ENCODE measurements at regions not wholly inside any gene's neighbourhood (a gene's known extent, or its start where the extent isn't known, plus 50 kb on each side); places are given as distances from the start of the nearest gene placed in this dataset.
"Not testable (repeated sequence)": the region's sequence is repeated elsewhere in the genome, so short reads cannot be mapped to it uniquely, and the experiment has no call there.

GRCh38 chr11:16505481-16505880 lies 149.1 kb upstream of the SOX6 start:
- ATAC-seq, result no peak
- no peak for TF ChIP-seq PATZ1 (CRISPR knock-in tag; IDR thresholded peaks at IDR 0.05; ENCODE audit: borderline replicate concordance)

GRCh38 chr11:16503891-16504290 lies 147.5 kb upstream of the SOX6 start:
- ATAC-seq, result not testable (repeated sequence)

GRCh38 chr11:16494918-16495691 lies 138.8 kb upstream of the SOX6 start:
- no peak for ATAC-seq

GRCh38 chr11:16484434-16484833 lies 128.1 kb upstream of the SOX6 start:
- TF ChIP-seq TSHZ2 (CRISPR knock-in tag; IDR thresholded peaks at IDR 0.05), result no peak
- no peak for TF ChIP-seq TOX (CRISPR knock-in tag; IDR thresholded peaks at IDR 0.05; ENCODE audit: borderline replicate concordance)
- no peak for TF ChIP-seq TCF4 (CRISPR knock-in tag; IDR thresholded peaks at IDR 0.05; ENCODE audit: borderline replicate concordance)
- TF ChIP-seq ZFP3 (CRISPR knock-in tag; IDR thresholded peaks at IDR 0.05), result no peak
- TF ChIP-seq BACH2 (CRISPR knock-in tag; IDR thresholded peaks at IDR 0.05; ENCODE audit: borderline replicate concordance), result no peak
- TF ChIP-seq ZFP30 (CRISPR knock-in tag; IDR thresholded peaks at IDR 0.05), result no peak
- TF ChIP-seq ZNF70 (CRISPR knock-in tag; IDR thresholded peaks at IDR 0.05), result no peak
- no peak for TF ChIP-seq ZC3H10 (CRISPR knock-in tag; IDR thresholded peaks at IDR 0.05)
- ATAC-seq, result no peak

More at GRCh38 chr11:16494918-16495691, 138.8 kb upstream of the SOX6 start:
- TF ChIP-seq ZFP30 (CRISPR knock-in tag; IDR thresholded peaks at IDR 0.05) (no peak), ZNF565 (CRISPR knock-in tag; conservative IDR thresholded peaks at IDR 0.05; ENCODE audit: low read depth) (no peak), ESRRG (CRISPR knock-in tag; IDR thresholded peaks at IDR 0.05) (no peak), SNAI2 (CRISPR knock-in tag; IDR thresholded peaks at IDR 0.05) (no peak), PPARA (CRISPR knock-in tag; IDR thresholded peaks at IDR 0.05; ENCODE audit: borderline replicate concordance) (no peak)

GRCh38 chr11:16474659-16475058 lies 118.3 kb upstream of the SOX6 start:
- no peak for TF ChIP-seq PPARA (CRISPR knock-in tag; IDR thresholded peaks at IDR 0.05; ENCODE audit: borderline replicate concordance)
- no peak for TF ChIP-seq CREB5 (CRISPR knock-in tag; IDR thresholded peaks at IDR 0.05; ENCODE audit: low read depth)
- no peak for TF ChIP-seq ISL1 (CRISPR knock-in tag; IDR thresholded peaks at IDR 0.05)
- TF ChIP-seq ZFP3 (CRISPR knock-in tag; IDR thresholded peaks at IDR 0.05), result no peak
- TF ChIP-seq POU6F1 (CRISPR knock-in tag; IDR thresholded peaks at IDR 0.05; ENCODE audit: borderline replicate concordance, low read depth), result no peak
- no peak for TF ChIP-seq ZFP30 (CRISPR knock-in tag; IDR thresholded peaks at IDR 0.05)
- TF ChIP-seq TSHZ2 (CRISPR knock-in tag; IDR thresholded peaks at IDR 0.05), result no peak
- no peak for TF ChIP-seq ZC3H10 (CRISPR knock-in tag; IDR thresholded peaks at IDR 0.05)
- no peak for ATAC-seq

Measured in SK-N-SH treated with all-trans-retinoic acid at 6 μM for 48 hours (cell line).